HG03558 (cell line): ENCODE measurements at regions not wholly inside any gene's neighbourhood (a gene's known extent, or its start where the extent isn't known, plus 50 kb on each side); places are given as distances from the start of the nearest gene placed in this dataset.

Experiments used
- ATAC-seq: cut with Tn5 transposase; IDR thresholded peaks from one replicate; pipeline ENCODE4 v1.9.1; 2021; ENCODE audit warnings: moderate number of reproducible peaks; ENCODE audit not compliant: unreplicated experiment; ENCODE audit errors: extremely low read depth

- ATAC-seq, result no peak
Observed at GRCh38 chr6:131381709-131382093, 191.3 kb upstream of the ARG1 start.

GRCh38 chr6:131382631-131383030, 190.4 kb upstream of the ARG1 start:
- no peak for ATAC-seq

DNA sequence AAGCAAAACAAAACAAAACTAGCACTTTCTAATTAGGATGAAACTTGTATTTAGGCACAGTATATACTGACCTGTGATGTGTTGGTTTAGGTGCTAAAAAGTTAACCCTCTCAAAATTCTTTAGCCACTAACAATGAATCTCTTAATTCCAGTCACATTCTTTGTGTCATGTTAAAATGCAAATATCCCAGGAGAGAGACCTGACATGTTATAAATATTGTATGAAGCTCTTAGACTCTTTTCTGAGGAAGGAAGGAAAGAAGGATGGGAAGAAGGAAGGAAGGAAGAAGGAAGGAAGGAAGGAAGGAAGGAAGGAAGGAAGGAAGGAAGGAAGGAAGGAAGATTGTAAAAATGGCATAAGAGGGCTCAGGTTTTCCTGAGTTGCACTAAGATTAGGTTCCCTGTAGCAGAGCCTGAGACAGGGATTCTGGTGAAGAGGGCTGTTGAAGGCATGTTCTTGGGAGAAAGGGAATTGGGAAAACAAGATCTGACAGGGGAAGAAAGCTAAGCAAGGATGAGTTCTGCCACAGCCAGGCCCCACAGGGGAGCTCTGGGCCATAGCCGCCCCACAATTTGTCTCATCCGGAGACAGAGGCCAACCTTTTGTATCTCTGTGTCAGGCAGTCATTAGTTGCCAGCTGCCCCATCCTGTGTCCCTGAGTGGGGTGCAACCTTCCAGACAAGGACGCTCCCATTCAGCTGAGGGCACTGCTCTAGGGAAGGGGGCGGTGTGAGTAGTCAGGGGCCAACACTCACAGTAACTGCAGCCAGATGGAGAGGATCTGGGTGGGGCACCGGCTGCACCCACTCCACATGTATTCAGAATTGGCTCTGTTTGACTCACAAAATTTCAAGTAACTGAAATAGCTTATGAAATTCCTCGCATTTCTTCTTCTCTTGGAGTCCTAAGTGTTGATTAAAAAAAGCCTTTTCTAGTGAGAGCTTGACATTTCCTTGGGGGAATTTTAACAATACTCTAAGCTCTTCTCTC, 189.3 kb upstream of the ARG1 start:
- no peak for ATAC-seq

DNA sequence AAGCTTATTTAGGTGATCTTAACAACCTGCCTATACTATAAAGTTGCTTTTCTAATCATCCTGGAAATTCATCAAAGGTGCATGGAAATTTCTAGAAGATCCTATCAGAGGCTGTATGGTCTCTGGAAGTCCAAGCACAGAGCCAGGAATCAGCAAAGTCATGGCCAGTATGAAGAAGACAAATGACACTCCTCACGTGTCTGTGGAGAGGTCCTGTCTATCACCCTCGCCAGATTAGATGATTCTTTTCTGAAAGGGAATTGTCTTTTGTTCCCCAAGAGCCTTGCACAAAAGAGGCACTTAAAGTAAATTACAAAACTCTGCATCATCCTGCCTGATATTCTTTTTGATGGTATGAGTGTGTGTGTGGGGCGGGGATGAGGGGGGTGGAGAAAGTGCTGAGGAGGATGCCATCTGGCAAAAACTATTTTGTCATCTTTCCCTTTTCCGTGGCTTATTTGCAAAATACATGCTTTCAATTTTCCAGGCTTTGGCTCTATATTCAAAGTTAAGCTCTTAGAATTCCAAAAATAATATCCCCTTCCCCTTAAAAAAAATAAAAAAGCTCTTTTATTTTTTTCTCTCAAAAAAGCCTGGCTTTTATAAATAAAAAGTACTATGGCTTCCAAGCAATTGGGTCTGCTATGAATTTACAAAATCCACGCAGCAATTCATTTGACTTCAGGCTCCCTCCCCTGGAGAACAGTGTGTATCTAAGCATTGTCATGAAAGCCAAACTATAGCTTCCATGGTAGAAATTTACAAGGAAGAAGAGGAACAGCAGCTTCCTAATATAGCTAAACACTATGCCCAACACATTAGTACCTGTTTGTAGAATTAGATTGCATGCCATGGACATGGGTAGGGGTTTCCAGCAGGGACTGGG, 185.2 kb upstream of the ARG1 start:
- ATAC-seq, result no peak

GRCh38 chr6:131390322-131390721, 182.7 kb upstream of the ARG1 start:
- ATAC-seq, result no peak

DNA sequence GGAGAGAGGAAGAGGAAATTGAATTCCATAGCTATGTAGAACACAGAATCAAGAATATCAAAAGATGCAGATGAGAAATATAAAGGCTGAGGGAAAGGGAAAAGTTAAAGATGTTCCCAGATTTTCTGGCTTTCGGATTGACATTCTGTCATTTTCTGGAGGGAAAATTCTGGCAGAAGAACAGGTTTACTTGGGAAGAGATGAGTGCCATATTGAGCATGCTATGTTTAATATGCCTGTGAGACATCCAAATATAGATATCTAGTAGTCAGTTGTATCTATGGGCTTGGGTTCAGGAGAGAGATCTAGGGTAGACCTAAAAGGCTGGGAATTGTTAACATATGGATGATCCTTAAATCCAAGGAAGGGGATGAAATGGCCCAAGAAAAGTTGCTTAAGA, 181.9 kb upstream of the ARG1 start:
- no peak for ATAC-seq

DNA sequence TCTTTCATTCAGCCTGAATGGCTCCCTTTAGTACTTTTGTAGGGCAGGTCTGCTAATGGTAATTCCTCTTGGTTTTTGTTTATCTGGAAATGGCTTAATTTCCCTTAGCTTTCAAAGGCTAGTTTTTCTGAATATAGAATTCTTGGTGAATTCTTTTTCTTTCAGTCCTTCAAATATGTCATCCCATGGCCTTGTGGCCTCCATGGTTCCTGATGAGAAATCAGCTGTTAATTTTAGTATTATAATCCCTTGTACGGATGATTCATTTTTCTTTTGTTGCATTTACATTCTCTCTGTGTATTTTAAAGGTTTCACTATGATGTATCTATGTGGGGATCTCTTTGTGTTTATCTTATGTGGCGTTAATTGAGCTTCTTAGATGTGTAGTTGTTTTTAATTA, 179.6 kb upstream of the ARG1 start:
- ATAC-seq, result no peak

GRCh38 chr6:131394768-131395432, 178.1 kb upstream of the ARG1 start:
- no peak for ATAC-seq

- no peak for ATAC-seq
Observed at GRCh38 chr6:131398176-131398575, 174.8 kb upstream of the ARG1 start.

- ATAC-seq, result no peak
Observed at GRCh38 chr6:131399433-131399832, 173.6 kb upstream of the ARG1 start.

GRCh38 chr6:131400054-131400778, 172.8 kb upstream of the ARG1 start:
- ATAC-seq, result no peak

GRCh38 chr6:131400779-131401496, 172.1 kb upstream of the ARG1 start:
- no peak for ATAC-seq

DNA sequence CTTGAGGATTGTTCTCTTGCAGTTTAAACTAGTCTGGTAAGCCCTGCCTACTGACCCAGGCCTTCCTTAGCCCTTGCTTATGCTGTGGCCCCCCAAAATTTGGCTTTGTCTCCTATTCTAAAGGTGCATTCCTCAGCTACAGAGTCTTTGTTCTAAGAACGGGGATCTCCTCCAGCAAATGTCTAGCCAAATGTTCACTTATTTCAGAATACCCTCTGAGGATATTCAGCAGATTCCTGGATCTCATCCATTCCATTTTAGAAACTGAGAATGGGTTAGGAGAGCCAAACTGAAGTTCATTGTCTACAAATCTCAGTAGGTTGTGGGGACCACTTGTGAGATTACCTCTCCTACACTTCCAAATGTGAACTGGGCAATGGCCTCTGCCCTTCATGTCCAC, 164.2 kb upstream of the ARG1 start:
- ATAC-seq, result no peak

- ATAC-seq, result no peak
Observed at GRCh38 chr6:131410785-131411184, 162.2 kb upstream of the ARG1 start.

- ATAC-seq, result no peak
Observed at GRCh38 chr6:131412960-131413830, 159.8 kb upstream of the ARG1 start.

GRCh38 chr6:131413831-131414191, 159.2 kb upstream of the ARG1 start:
- no peak for ATAC-seq

DNA sequence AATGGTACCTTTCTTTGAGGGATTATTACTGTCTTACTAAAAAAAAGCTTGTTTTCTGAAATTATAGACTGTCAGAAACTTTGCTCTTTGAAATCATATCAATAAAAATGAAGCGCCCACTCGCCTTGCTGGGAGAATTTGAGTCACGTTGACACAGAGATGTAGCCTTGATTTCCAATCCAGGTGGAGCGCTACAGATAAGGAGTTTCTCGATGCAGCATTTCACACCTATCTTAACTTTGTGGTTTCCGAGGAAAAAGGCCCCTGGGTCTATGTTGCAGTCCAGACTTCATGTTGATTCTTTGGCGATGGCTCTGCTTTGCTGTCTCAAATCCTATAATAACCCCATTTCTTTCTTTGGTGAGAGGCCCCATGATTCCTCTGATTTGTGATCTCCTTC, 158.1 kb upstream of the ARG1 start:
- ATAC-seq, result no peak

GRCh38 chr6:131418441-131418840, 154.6 kb upstream of the ARG1 start:
- no peak for ATAC-seq
